RCC 7860 (cell line): ENCODE measurements at regions not wholly inside any gene's neighbourhood (a gene's known extent, or its start where the extent isn't known, plus 50 kb on each side); places are given as distances from the start of the nearest gene placed in this dataset.
"Not testable (repeated sequence)": the region's sequence is repeated elsewhere in the genome, so short reads cannot be mapped to it uniquely, and the experiment has no call there.

ENCODE experiments used
- DNase-seq: peaks from one replicate; pipeline ENCODE4 v3.0.0-alpha.2; 2015; ENCODE audit warnings: low spot score
- FAIRE-seq: peaks from 2 replicates; lab custom pipeline; 2012; peaks lifted over from hg19 to GRCh38; lab: Jason Lieb, UNC

- no peak for FAIRE-seq
- no peak for DNase-seq
Measured at GRCh38 chr6:4281341-4282293, 146.2 kb upstream of the ECI2 start.

GRCh38 chr6:4280707-4281106 is 145.3 kb upstream of the ECI2 start:
- no peak for FAIRE-seq
- peak; percentile 47 for DNase-seq

GRCh38 chr6:4280031-4280430 is 144.7 kb upstream of the ECI2 start:
- FAIRE-seq: no peak

GRCh38 chr6:4274382-4275082 is 139.2 kb upstream of the ECI2 start:
- DNase-seq (no peak), FAIRE-seq (no peak)

More at GRCh38 chr6:4280031-4280430, 144.7 kb upstream of the ECI2 start:
- DNase-seq: no peak

- no peak for FAIRE-seq
Measured at GRCh38 chr6:4272996-4273395, 137.6 kb upstream of the ECI2 start.

GRCh38 chr6:4271761-4272470 is 136.5 kb upstream of the ECI2 start:
- DNase-seq: no peak
- no peak for FAIRE-seq

More at GRCh38 chr6:4272996-4273395, 137.6 kb upstream of the ECI2 start:
- no peak for DNase-seq

- DNase-seq: no peak
- no peak for FAIRE-seq
Measured at GRCh38 chr6:4270776-4271175, 135.4 kb upstream of the ECI2 start.

GRCh38 chr6:4270001-4270400 is 134.6 kb upstream of the ECI2 start:
- FAIRE-seq (no peak), DNase-seq (no peak)

- DNase-seq (no peak), FAIRE-seq (no peak)
Measured at GRCh38 chr6:4268171-4268570, 132.8 kb upstream of the ECI2 start.

GRCh38 chr6:4265740-4266139 is 130.4 kb upstream of the ECI2 start:
- no peak for FAIRE-seq
- DNase-seq: no peak

- FAIRE-seq: no peak
Measured at GRCh38 chr6:4264601-4265000, 129.2 kb upstream of the ECI2 start.

GRCh38 chr6:4264081-4264480 is 128.7 kb upstream of the ECI2 start:
- no peak for DNase-seq
- no peak for FAIRE-seq

More at GRCh38 chr6:4264601-4265000, 129.2 kb upstream of the ECI2 start:
- DNase-seq: no peak

GRCh38 chr6:4262526-4262925 is 127.2 kb upstream of the ECI2 start:
- FAIRE-seq (no peak), DNase-seq (no peak)

- no peak for FAIRE-seq
- DNase-seq: no peak
Measured at GRCh38 chr6:4259391-4259790, 124.0 kb upstream of the ECI2 start.

GRCh38 chr6:4258733-4259132 is 123.4 kb upstream of the ECI2 start:
- FAIRE-seq (no peak), DNase-seq (no peak)

- FAIRE-seq: no peak
- no peak for DNase-seq
Measured at GRCh38 chr6:4256969-4257368, 121.6 kb upstream of the ECI2 start.

GRCh38 chr6:4253604-4254231 is 118.3 kb upstream of the ECI2 start:
- no peak for FAIRE-seq
- no peak for DNase-seq

GRCh38 chr6:4252445-4252844 is 117.1 kb upstream of the ECI2 start:
- not testable (repeated sequence) for FAIRE-seq

GRCh38 chr6:4250645-4251044 is 115.3 kb upstream of the ECI2 start:
- DNase-seq: no peak
- FAIRE-seq: no peak

More at GRCh38 chr6:4252445-4252844, 117.1 kb upstream of the ECI2 start:
- not testable (repeated sequence) for DNase-seq

GRCh38 chr6:4243832-4244231 is 108.5 kb upstream of the ECI2 start:
- FAIRE-seq: not testable (repeated sequence)

GRCh38 chr6:4243237-4243636 is 107.9 kb upstream of the ECI2 start:
- DNase-seq (no peak), FAIRE-seq (no peak)

More at GRCh38 chr6:4243832-4244231, 108.5 kb upstream of the ECI2 start:
- DNase-seq: not testable (repeated sequence)
